Left ventricle myocardium superior (tissue), 1 donor: ENCODE measurements at regions not wholly inside any gene's neighbourhood (a gene's known extent, or its start where the extent isn't known, plus 50 kb on each side); places are given as distances from the start of the nearest gene placed in this dataset.
"Not testable (repeated sequence)": the region's sequence is repeated elsewhere in the genome, so short reads cannot be mapped to it uniquely, and the experiment has no call there.

Experiments
- ATAC-seq: fragments of 200-7000 bp; cut with Tn5 transposase; one replicate; pipeline ENCODE4 v1.9.1; 2020; ENCODE audit warnings: mild to moderate bottlenecking, moderate library complexity
- DNase-seq: peaks from one replicate; pipeline ENCODE4 v3.0.0-alpha.2; 2020
- intact Hi-C: fragments of 100-400 bp; cut with micrococcal nuclease; formaldehyde crosslinking; loops from one replicate; pipeline ENCODE4 v1.11.0; 2022
- donor health status: DM: no; HTN: yes; CAD: no; lungs with severe emphysema.

- DNase-seq, result no peak
- ATAC-seq, result no peak
- intact Hi-C loops, result no loop called here
These were observed 1909.5 kb upstream of the CDH9 start for GRCh38 chr5:28947865-28948264.

GRCh38 chr5:28945859-28946258 is 1907.5 kb upstream of the CDH9 start:
- DNase-seq (no peak), ATAC-seq (no peak)
- intact Hi-C loops, result no loop called here

- intact Hi-C loops, ATAC-seq, DNase-seq: not testable (repeated sequence)
These were observed 1891.0 kb upstream of the CDH9 start for GRCh38 chr5:28929366-28929765.

- intact Hi-C loops, DNase-seq, ATAC-seq: not testable (repeated sequence)
These were observed 1890.0 kb upstream of the CDH9 start for GRCh38 chr5:28928327-28928790.

- DNase-seq (no peak), ATAC-seq (no peak)
- intact Hi-C loops, result no loop called here
These were observed 1889.4 kb upstream of the CDH9 start for GRCh38 chr5:28927559-28928326.

- DNase-seq (no peak), ATAC-seq (no peak)
- intact Hi-C loops, result no loop called here
These were observed 1888.0 kb upstream of the CDH9 start for GRCh38 chr5:28926422-28926821.

GRCh38 chr5:28917631-28918030 is 1879.2 kb upstream of the CDH9 start:
- intact Hi-C loops, result no loop called here
- no peak for DNase-seq
- ATAC-seq, result no peak

GRCh38 chr5:28914297-28914696 is 1875.9 kb upstream of the CDH9 start:
- ATAC-seq (no peak), DNase-seq (no peak)
- intact Hi-C loops, result no loop called here

GRCh38 chr5:28903643-28904042 is 1865.3 kb upstream of the CDH9 start:
- DNase-seq, result no peak
- ATAC-seq, result no peak
- intact Hi-C loops, result no loop called here

- intact Hi-C loops, result no loop called here
- DNase-seq (no peak), ATAC-seq (no peak)
These were observed 1858.6 kb upstream of the CDH9 start for GRCh38 chr5:28896949-28897348.

- DNase-seq, result no peak
- ATAC-seq, result no peak
- intact Hi-C loops, result no loop called here
These were observed 1842.5 kb upstream of the CDH9 start for GRCh38 chr5:28880936-28881335.

- DNase-seq (no peak), ATAC-seq (no peak)
- intact Hi-C loops, result no loop called here
These were observed 1838.7 kb upstream of the CDH9 start for GRCh38 chr5:28877050-28877449.

- DNase-seq, result no peak
- ATAC-seq, result no peak
- intact Hi-C loops, result no loop called here
These were observed 1825.6 kb upstream of the CDH9 start for GRCh38 chr5:28864006-28864405.

- intact Hi-C loops, result no loop called here
- DNase-seq (no peak), ATAC-seq (no peak)
These were observed 1824.4 kb upstream of the CDH9 start for GRCh38 chr5:28862860-28863196.

- ATAC-seq, result no peak
- intact Hi-C loops, result no loop called here
- no peak for DNase-seq
These were observed 1823.9 kb upstream of the CDH9 start for GRCh38 chr5:28862137-28862859.

GRCh38 chr5:28855626-28856025 is 1817.2 kb upstream of the CDH9 start:
- intact Hi-C loops, result no loop called here
- DNase-seq (no peak), ATAC-seq (no peak)

GRCh38 chr5:28850320-28850921 is 1812.0 kb upstream of the CDH9 start:
- intact Hi-C loops, result no loop called here
- ATAC-seq (no peak), DNase-seq (no peak)

GRCh38 chr5:28831042-28831441 is 1792.7 kb upstream of the CDH9 start:
- DNase-seq, result no peak
- ATAC-seq, result no peak
- intact Hi-C loops, result no loop called here

GRCh38 chr5:28823231-28823630 is 1784.8 kb upstream of the CDH9 start:
- ATAC-seq (no peak), DNase-seq (no peak)
- intact Hi-C loops, result no loop called here

- DNase-seq (no peak), ATAC-seq (no peak)
- intact Hi-C loops, result no loop called here
These were observed 1783.7 kb upstream of the CDH9 start for GRCh38 chr5:28822071-28822470.

GRCh38 chr5:28810751-28811136 is 1772.4 kb upstream of the CDH9 start:
- intact Hi-C loops, result no loop called here
- DNase-seq (no peak), ATAC-seq (no peak)
